H1 (cell line): ENCODE measurements at regions not wholly inside any gene's neighbourhood (a gene's known extent, or its start where the extent isn't known, plus 50 kb on each side); places are given as distances from the start of the nearest gene placed in this dataset.

Experiments used
- CTCF ChIP-seq, 3 experiments: IDR thresholded peaks; 1 replicate in 2 of 3; 2 replicates in 1 of 3; pipeline versions ENCODE4 v1.5.1 to v1.6.1; 2011; ENCODE audit warnings: low read length in 3 of 3, mild to moderate bottlenecking in 3 of 3, inconsistent platforms in 2 of 3, low read depth in 1 of 3, moderate library complexity in 1 of 3; ENCODE audit not compliant: insufficient read depth in 1 of 3; ENCODE audit errors: control extremely low read depth in 1 of 3
- HDAC2 ChIP-seq, 2 experiments: fragments of 300-600 bp in 1 of 2; sonication (generic) in 1 of 2; IDR thresholded peaks; 2 replicates each; pipeline ENCODE4 v1.6.1; 2011 to 2012; ENCODE audit warnings: low read depth in 2 of 2, low read length in 2 of 2, mild to moderate bottlenecking in 2 of 2, moderate library complexity in 2 of 2, borderline replicate concordance in 1 of 2, inconsistent platforms in 1 of 2
- MAFK ChIP-seq: IDR thresholded peaks from 2 replicates; pipeline ENCODE4 v1.6.1; 2012; ENCODE audit warnings: low read depth, mild to moderate bottlenecking, improper control_type of control experiment, low read length
- POLR2A ChIP-seq, 2 experiments: IDR thresholded peaks; 1 replicate in 1 of 2; 2 replicates in 1 of 2; pipeline ENCODE4 v1.6.1; 2011; ENCODE audit warnings: low read depth in 2 of 2, low read length in 2 of 2, mild to moderate bottlenecking in 2 of 2; ENCODE audit errors: control extremely low read depth in 1 of 2
- RAD21 ChIP-seq, 2 experiments: IDR thresholded peaks in 1 of 2; conservative IDR thresholded peaks in 1 of 2; 2 replicates each; pipeline ENCODE4 v1.6.1; 2011; ENCODE audit warnings: low read depth in 2 of 2, low read length in 2 of 2, improper control_type of control experiment in 1 of 2, inconsistent platforms in 1 of 2, mild to moderate bottlenecking in 1 of 2, moderate library complexity in 1 of 2
- SIRT6 ChIP-seq: IDR thresholded peaks from one replicate; pipeline ENCODE4 v1.7.1; 2012; ENCODE audit warnings: low read length, inconsistent platforms
- SIX5 ChIP-seq: IDR thresholded peaks from 2 replicates; pipeline ENCODE4 v1.6.1; 2011; ENCODE audit warnings: mild to moderate bottlenecking, low read depth, low read length
- TAF1 ChIP-seq: IDR thresholded peaks from 2 replicates; pipeline ENCODE4 v1.6.1; 2011; ENCODE audit warnings: mild to moderate bottlenecking, low read depth, low read length
- TF ChIP-seq, protein P1 (sequence below): IDR thresholded peaks from 2 replicates; pipeline ENCODE4 v1.6.1; 2011; ENCODE audit warnings: low read depth, mild to moderate bottlenecking, low read length; ENCODE audit not compliant: insufficient read depth
- TF ChIP-seq, protein P2 (sequence below): IDR thresholded peaks from 2 replicates; pipeline ENCODE4 v1.6.1; 2012; ENCODE audit warnings: inconsistent platforms

DNA sequence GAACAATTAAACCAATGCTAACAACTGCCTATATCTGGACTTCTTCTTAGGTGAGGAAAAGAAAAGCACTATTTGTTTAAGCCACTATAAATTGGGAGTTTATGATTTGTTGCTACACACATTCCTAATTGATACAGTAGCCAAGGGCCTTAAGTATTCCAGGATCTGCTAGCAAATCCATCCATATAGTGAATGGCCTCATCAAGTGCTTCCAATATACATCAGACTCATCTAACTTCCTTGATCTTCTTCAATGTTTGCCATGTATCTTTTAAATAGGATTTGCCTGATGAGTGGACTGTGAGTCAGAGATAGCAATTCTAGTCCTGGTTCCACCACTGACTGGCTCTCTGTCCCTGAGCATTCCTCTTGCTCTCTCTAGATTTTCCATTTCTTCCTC, 430.2 kb downstream of the OMA1 start:
- TF ChIP-seq TAF1 = no peak
- TF ChIP-seq, protein P1, sequence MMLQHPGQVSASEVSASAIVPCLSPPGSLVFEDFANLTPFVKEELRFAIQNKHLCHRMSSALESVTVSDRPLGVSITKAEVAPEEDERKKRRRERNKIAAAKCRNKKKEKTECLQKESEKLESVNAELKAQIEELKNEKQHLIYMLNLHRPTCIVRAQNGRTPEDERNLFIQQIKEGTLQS = no peak
- no peak for TF ChIP-seq HDAC2 (IDR thresholded peaks at IDR 0.05; ENCODE audit: borderline replicate concordance in 1 of 2, low read depth in 2 of 2, low read length in 2 of 2)
- no peak for TF ChIP-seq CTCF (IDR thresholded peaks at IDR 0.05; ENCODE audit: control extremely low read depth in 1 of 3, insufficient read depth in 1 of 3, low read depth in 1 of 3, low read length in 3 of 3)
- no peak for TF ChIP-seq RAD21 (IDR thresholded peaks at IDR 0.05 in 1 of 2, conservative IDR thresholded peaks at IDR 0.05 in 1 of 2; ENCODE audit: low read depth in 2 of 2, low read length in 2 of 2)
- TF ChIP-seq, protein P2, sequence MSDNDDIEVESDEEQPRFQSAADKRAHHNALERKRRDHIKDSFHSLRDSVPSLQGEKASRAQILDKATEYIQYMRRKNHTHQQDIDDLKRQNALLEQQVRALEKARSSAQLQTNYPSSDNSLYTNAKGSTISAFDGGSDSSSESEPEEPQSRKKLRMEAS = no peak
- no peak for TF ChIP-seq MAFK
- TF ChIP-seq POLR2A (IDR thresholded peaks at IDR 0.05; ENCODE audit: control extremely low read depth in 1 of 2, low read depth in 2 of 2, low read length in 2 of 2) = no peak
- no peak for TF ChIP-seq SIX5
- no peak for TF ChIP-seq SIRT6
